NOMO-1 treated with dmso at 0.1 percent for 144 hours (cell line): ENCODE measurements at regions not wholly inside any gene's neighbourhood (a gene's known extent, or its start where the extent isn't known, plus 50 kb on each side); places are given as distances from the start of the nearest gene placed in this dataset.
"Not testable (repeated sequence)": the region's sequence is repeated elsewhere in the genome, so short reads cannot be mapped to it uniquely, and the experiment has no call there.

ENCODE experiments used
- DNase-seq: peaks from one replicate; lab custom pipeline; 2025; ENCODE audit not compliant: unreplicated experiment; lab: John Stamatoyannopoulos, UW

DNA sequence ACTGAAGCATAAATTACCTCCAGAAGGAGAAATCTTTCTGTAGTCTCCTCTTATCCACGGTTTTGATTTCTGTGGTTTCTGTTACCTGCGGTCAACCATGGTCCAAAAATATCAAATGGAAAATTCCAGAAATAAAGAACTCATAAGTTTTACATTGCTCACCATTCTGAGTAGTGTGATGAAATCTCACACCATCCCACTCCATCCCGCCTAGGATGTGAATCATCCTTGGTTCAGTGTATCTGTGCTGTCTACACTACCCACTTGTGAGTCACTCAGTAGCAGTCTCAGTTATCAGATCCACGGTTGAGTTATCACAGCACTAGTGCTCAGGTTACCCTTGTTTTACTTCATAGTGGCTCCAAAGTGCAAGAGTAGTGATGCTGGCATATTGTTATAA lies 371.2 kb downstream of the NFIB start:
- DNase-seq: no peak

DNA sequence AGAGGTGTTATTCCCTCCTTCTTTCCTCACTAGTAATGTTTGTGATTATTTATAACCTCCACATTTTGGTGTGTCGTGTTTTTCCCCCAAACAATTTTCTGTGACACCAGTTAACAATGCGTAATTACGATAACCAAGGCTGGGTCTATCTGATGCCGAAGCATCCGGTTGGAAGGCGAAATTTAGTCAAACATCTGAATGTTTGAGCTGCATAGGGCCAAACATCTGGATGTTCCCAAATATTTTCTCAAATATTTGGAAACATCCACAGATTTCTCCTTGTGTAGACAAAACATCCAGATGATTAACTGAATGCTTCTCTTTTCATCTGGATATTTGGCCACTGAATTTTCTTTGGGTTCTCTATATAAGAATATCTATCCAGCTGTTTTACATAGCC lies 371.7 kb downstream of the NFIB start:
- DNase-seq: no peak

DNA sequence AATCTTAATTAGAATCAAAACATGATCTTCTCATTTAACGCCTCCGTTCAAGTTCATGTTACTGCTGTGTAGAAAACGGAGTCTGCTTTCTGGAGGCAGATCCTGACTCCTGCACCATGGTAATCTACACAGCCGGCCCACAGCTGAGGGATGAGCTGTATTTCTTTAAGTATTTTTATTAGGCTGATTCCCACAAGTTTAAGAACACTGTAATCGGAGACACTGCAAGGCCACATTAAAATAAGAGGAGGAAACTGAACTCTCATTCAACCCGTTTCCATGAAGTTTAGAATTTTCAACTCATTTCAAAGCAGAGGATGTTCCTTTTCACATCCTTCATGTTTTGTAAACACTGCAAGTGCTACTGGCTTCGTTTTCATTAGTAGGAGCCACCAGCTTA lies 372.2 kb downstream of the NFIB start:
- no peak for DNase-seq

DNA sequence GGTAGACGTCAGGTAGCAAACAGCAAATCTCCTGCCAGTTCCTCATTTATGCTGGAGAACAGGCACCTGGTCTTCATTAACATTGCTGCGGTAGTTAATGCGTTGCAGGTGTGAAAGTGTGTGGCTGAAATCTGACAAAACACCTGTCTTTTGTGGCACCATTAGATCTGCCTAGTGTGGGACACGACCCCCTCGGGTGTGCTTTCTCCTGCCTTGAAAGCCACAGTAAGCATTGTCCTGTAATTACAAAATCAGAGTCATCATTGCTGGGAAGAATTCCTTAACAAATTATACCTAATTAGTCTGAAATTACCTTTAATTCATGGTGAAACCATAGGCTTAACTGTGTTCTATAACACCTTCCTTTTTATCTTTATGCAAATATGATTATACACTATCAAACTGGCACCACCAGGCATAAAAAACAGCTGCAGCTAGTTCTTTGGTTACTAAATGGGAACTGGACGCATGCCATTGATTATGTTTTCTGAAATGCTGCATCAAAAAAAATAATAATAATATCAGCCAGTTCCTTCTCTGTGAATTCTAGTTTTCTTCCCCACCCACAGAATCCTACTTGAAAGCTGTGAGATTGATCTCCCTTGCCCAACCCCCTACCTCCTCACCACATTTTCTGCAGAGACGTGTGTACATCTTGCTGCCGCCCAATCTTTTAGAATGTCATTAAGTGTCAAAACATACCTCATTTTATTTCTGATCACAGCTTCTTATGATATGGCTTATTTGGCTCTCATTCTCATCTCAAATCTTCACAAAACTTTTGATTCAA lies 374.0 kb downstream of the NFIB start:
- DNase-seq: no peak

DNA sequence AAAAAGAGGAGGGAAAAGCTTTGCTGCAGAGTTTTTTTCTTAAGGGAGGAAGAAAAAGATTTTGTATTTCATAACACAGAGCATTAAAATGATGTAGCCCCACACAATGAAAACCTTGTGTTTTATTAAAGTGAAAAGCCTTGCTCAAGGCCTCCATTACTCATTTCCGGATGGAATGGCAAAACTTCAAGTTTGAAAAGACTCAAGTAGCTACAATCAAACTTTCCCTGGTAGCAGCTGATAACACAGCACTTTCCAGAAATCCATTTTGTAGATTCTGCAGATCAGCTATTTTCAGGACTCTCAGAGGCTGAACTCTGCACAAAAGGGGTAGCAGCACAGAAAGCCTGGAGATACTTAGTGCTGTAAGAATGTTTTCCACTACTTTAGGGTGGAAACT lies 374.8 kb downstream of the NFIB start:
- DNase-seq: no peak

DNA sequence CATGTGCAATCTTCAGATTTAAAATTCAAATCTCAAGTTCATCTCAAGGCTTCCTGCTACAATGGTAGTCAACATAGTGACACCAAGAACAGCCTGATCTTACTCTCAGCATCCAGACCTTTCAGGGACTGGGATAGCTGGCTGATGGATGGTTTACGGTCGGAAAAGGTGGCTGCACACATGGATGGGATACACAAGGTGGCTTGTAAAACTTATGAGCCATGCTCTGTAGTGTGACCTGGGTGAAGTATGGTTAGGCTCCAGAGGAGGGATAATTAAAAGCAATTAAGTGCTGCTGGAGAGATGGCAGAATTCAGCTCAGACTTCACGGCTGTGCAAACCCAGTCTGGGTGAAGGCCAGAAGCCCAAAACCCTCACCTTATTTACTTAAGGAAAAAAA lies 379.5 kb downstream of the NFIB start:
- no peak for DNase-seq

DNA sequence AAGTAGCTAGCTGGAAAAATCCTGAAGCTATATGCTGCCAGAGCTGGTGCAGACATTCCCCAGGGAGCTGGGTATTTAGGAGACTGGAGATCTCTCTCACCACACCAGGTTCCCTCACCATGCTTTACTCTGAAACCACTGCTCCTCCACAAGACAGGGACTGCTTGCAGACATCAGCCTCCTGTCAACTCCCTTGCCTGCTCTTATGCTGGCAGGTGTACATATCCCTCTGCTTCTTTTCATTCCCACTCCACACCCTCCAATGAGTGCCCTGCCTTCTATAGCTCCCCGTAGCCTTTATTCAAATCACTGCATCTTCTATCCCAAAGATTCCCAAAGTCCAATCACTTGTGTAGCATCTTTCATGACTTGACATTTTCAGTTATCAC lies 380.7 kb downstream of the NFIB start:
- no peak for DNase-seq

DNA sequence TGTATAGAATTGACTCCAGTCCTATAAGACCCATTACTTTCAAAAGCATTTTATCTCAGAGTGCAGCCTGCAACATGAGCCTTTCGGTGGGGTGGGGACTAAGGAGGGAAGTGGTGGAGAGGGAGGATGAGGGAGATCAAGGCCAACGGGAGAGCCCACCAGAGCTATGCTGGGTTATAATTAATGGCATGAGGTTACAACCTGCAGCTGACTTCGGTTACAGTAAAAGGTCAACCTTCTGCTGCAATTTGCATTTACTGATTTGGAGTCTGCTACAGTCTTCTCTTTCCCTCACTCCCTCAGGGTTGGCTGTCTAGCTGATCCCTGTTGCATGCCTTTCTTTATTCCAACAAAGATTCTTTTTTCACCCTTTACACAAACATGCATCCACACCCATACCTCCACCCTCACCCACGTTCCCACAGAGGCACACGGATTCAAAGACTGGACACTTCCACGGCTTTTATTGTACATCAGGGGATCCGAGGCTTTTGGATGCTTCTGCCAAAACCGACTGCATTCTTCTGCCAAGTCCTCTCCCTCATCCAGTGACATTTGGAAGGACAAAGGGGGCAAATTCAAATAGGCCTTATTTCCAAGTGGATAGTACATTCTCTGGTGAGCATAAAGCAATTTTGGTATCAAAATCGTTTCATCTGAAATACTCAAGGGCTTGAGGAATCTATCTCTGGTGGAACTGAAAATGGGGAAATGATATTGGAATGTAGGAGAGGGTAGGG lies 381.2 kb downstream of the NFIB start:
- no peak for DNase-seq

DNA sequence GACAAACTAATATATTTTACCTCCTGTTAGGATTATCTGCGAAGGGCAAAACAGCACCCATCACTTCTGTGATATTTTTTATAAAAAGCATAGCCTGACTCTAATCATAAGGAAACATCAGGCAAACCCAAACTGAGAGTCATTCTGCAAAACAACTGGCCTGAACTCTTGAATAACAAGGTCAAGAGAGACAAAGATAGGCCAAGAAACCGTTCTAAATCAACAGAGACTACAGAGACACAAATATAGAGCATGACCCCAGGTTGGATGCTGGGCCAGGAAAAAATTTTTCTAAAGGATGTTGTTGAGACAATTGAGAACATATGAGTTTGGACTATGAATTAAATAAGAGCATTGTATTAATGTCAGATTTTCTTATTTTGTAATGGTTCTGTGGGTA lies 384.9 kb downstream of the NFIB start:
- DNase-seq: no peak

DNA sequence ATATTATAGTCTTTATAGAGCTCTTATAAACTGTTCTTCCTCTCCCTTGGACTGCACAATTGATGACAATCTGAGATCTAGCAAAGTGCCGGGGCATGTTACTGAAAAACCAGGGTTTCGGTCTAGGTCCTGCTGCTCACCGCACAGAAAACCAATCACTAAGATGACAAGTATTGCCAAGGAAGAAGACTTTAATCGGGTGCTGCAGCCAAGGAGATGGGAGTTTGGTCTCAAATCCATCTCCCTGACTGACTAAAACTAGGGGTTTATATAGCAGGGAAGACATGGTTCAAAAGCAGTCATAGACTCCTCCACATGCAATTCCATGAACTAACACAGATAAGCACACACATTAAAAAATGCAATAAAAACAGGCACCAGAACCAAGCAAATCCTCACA lies 390.6 kb downstream of the NFIB start:
- DNase-seq: no peak

DNA sequence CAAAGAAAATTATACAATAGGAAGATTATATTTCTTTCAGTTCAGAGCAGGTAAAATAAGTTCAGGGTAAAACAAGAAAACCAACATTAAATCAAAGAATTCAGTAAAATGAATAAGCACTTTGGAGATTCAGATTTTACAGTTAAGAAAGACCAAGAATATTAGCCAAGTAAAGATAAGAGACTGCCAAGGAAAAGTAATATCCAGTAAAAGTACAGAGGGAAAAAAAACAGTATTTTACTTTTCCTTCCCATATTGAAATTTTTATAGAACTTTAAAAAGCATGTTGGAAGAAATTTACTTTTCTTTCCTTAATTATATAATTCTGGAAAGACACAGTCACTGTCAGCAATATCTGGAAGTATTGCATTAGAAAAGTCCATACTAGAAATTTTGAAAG lies 393.4 kb downstream of the NFIB start:
- DNase-seq: no peak

DNA sequence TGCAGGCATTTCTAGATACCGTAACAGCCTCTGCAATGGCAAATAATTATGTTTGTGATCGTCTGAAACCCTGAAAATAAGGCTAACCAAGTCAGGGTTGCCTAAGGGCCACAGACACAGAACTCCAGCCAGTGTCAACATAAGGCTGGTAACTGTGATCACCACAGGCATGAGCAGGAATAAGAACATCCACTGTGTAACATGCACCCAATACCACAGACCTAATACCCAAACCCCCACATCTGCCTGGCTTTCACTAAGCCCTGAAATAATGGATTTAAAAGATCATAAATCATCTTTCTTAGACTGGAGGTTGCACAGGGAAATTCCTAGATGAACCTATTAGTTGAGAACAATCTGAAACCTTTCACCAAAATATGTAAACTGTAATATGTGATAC lies 394.5 kb downstream of the NFIB start:
- no peak for DNase-seq

DNA sequence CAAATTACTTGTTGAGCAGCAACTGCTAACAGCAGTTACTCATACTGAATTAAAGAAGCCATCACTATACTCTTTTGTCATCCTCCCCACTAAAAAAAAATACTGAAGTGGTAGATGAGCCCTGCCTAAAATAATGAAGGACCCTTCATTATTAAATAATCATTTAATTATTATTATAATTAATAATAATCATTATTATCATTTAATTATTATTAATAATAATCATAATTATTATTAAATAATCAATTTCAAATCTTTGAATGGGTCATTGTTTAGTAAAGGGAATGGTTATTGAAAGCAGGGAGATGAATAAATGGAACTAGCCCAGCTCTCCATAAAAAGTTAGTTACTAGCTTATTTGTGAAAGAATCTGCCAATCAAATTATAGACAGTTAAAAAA lies 396.4 kb downstream of the NFIB start:
- DNase-seq: no peak

DNA sequence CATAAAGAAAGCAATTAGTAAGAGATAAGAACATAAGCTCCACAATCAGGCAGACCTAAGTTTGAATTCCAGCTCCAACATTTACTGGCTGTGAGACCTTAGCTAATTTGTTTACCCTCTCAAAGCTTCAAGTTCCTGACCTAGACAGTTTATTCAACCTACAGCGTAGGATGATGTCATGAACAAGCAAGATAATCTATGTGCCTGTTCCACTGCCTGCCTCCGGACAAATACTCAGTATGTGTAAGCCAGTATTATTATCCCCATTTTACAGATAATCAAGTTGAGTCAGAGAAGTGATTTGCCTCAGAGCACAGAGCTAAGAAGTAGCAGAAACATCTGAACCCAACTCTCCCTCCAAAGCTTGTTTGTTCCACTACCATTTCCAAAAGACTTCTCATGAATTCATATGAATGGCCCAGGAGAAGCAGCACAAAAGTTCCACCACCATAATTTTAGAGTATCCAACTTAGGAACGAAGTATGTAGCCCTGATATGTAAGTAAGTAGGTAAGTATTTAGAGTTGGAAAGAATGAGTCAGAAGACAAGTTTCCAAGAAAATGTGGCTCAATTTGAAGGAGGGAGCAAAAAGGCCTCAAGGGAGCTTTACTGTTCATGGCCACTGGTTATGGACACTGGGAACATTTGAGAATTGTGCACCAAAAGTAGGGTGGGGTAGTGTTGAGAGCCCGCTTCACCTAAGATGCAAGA lies 398.2 kb downstream of the NFIB start:
- no peak for DNase-seq

DNA sequence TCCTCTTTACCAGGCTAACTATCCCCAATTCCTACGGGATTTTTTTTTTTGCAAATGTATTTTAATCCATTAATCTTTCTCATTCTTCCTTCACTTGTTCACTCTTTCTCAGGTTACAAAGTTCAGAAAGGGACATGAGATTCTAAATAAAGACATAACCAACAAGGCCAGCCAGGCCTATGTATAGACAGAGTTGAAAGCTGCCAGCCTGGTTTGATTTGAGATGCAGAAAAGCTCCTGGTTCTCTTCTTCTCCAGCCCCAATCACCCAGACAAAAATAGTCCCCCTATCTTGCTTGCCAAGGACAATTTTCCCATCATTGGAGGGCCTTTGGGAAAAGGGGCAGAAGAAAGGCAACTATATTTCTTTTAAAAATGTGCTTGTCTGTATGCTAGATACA lies 398.8 kb downstream of the NFIB start:
- DNase-seq: no peak

DNA sequence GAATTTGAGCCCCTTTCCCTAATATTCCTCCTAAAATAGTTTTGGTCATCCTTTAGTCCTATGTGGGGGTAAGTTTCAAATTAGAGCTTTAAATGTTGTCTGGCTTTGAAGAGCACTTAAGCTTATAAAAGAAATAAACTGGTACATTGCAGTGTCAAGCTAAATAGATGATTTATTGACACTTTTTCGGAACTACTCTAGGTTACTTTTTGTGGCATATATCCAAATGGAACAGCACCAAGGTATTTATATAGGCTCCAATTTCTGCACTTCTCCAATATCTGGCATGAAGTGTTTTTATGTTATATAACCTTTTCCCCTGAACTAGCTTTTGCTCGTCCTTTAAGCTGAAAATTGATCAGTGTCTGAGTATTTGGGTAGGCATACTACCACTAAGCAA lies 402.5 kb downstream of the NFIB start:
- DNase-seq: no peak

DNA sequence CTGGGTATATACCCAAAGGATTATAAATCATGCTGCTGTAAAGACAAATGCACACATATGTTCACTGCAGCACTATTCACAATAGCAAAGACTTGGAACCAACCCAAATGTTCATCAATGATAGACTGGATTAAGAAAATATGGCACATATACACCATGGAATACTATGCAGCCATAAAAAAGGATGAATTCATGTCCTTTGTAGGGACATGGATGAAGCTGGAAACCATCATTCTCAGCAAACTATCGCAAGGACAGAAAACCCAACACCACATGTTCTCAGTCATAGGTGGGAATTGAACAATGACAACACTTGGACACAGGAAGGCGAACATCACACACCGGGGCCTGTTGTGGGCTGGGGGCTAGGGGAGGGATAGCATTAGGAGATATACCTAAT lies 406.1 kb downstream of the NFIB start:
- not testable (repeated sequence) for DNase-seq

DNA sequence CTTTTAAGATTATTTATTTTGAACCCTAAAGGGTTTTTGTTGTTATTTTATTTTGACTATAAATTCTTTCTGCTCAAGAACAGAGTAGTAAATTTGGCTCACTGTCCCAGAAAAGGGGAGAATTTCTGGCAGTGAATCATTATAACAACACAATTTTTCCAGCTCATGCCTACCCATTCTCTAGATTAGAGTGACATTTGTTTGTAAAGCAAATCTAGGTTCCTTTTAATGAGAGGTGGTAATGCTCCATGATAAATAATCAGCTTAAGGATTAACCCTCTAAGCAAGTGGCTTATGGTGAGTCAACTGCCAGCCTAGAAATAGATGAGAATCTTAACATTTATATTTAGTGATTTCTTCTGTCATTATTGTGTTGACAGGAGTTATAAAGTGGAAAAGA lies 409.2 kb downstream of the NFIB start:
- no peak for DNase-seq

DNA sequence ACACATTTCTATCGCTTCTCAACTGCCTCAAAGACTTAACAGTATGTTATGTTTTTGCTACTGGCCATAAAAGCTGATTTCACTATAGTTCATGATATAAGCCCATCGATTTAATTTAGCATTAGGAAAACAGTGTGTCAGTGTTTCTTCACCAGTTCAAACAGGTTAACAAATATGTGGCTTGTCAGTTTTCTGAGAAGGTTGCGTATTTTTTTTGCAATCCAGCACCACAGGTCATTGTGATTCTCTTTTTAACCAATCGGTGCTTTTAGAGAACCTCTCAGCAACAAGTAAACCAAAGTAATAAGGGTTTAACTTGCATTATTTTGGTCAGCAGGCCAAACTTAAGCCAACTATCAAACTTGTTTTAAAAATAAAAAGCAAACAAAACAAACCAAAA lies 409.6 kb downstream of the NFIB start:
- DNase-seq: no peak

DNA sequence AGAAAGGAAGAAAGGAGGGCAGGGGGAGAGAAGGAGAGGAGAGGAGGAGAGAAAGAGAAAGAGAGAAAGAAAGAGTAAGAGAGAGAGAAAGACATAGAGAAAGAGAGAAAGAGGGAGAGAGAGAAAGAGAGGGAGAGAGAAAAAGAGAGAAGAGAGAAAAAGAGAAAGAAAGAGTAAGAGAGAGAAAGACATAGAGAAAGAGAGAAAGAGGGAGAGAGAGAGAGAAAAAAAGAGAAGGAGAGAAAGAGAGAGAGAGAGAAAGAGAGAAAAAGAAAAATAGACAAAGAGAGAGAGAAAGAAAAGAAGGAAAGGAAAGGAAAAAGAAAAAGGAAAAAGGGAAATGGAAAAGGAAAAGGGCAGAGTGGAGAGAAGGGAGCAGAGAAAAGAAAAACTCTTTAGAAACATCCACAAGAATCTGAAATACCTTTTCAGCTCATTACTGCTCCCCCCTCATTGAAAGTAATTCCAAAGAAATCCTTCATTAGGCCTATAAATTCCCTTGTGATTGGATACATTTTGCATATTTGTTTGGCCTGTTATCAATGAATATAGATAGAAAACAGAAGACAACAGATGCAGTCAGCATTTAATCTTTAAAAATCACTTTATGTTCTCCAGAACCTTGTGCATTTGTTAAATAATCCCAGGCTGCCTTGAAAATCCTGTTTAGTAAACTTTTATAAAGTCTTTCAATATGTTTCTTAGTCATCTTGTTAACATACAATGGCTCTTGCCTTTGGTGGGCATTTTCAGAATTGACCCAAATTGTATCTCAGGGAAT lies 411.5 kb downstream of the NFIB start:
- DNase-seq: no peak

DNA sequence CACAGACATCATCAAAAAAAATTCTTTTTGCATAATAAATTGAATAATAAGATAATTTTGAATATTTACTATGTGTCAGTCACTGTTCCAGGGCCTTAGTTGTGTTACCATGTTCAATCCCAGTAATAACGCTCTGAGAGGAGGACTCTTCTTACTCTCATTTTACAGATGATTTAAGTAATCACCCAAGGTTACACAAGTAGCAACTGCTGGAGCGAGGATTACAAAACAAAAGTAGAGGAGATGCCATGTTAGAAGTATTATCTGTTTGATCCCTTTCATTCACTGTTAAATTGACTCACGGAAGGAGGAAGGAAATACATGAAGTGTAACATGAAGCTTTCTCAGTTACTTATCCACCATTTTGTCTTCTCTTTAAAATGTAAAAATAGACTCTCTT lies 412.8 kb downstream of the NFIB start:
- no peak for DNase-seq
